IMR-90 (cell line): ENCODE measurements at regions not wholly inside any gene's neighbourhood (a gene's known extent, or its start where the extent isn't known, plus 50 kb on each side); places are given as distances from the start of the nearest gene placed in this dataset.

ENCODE experiments used
- ATAC-seq: fragments of 200-7000 bp; cut with Tn5 transposase; 2 replicates; pipeline ENCODE4 v1.9.1; 2020; ENCODE audit warnings: low read depth, mild to moderate bottlenecking, moderate library complexity
- BruUV-seq: library from RNA; stranded (reverse); fragments of 400-500 nt; replicated peaks from 2 replicates; lab custom pipeline; 2021; lab: Mats Ljungman, UMichigan
- CTCF ChIA-PET: fragments of 300-600 bp; formaldehyde crosslinking; extraction: SDS; loops from one replicate; lab custom pipeline; 2021; ENCODE audit warnings: antibody characterized with exemption; lab: Yijun Ruan, JAX
- POLR2A ChIA-PET: fragments of 300-600 bp; sonication (Branson Sonifier 250); formaldehyde crosslinking; loops from one replicate; lab custom pipeline; 2022; ENCODE audit warnings: antibody characterized with exemption; ENCODE audit not compliant: unreplicated experiment; lab: Charles Lee
- DNase-seq: peaks from one replicate; pipeline ENCODE4 v3.0.0; 2013
- H2AFZ ChIP-seq: replicated peaks from 2 replicates; pipeline ENCODE3; 2013; ENCODE audit warnings: low read length, mild to moderate bottlenecking; ENCODE audit not compliant: poor library complexity
- H2AK5ac ChIP-seq: 2 replicates; pipeline ENCODE4 v1.6.1; 2013; ENCODE audit warnings: low read depth, low read length, inconsistent platforms
- H2AK9ac ChIP-seq: replicated peaks from 2 replicates; pipeline ENCODE3; 2013; ENCODE audit warnings: mild to moderate bottlenecking, low read depth, low read length, moderate library complexity; ENCODE audit not compliant: poor library complexity
- H2BK120ac ChIP-seq: 2 replicates; pipeline ENCODE4 v1.6.1; 2013; ENCODE audit warnings: low read depth, low read length, inconsistent platforms
- H2BK15ac ChIP-seq: 3 replicates; pipeline ENCODE4 v1.6.1; 2013; ENCODE audit warnings: low read depth, low read length, inconsistent platforms
- H2BK20ac ChIP-seq: 2 replicates; pipeline ENCODE4 v1.6.1; 2013; ENCODE audit warnings: low read depth, mild to moderate bottlenecking, inconsistent platforms, low read length, moderate library complexity
- H2BK5ac ChIP-seq: 2 replicates; pipeline ENCODE4 v1.6.1; 2013; ENCODE audit warnings: mild to moderate bottlenecking, low read depth, low read length, inconsistent platforms; ENCODE audit not compliant: poor library complexity, severe bottlenecking
- H3K14ac ChIP-seq: replicated peaks from 2 replicates; pipeline ENCODE4 v1.6.1; 2013; ENCODE audit warnings: low read depth, low read length, inconsistent platforms
- H3K18ac ChIP-seq: 2 replicates; pipeline ENCODE4 v1.6.1; 2013; ENCODE audit warnings: low read depth, low read length, control low read depth
- H3K23ac ChIP-seq: 2 replicates; pipeline ENCODE4 v1.6.1; 2013; ENCODE audit warnings: low read depth, low read length, inconsistent platforms
- H3K27ac ChIP-seq: 2 replicates; pipeline ENCODE4 v1.5.1; 2013; ENCODE audit warnings: mild to moderate bottlenecking, control low read depth, low read length; ENCODE audit not compliant: insufficient read depth
- H3K27me3 ChIP-seq: 2 replicates; pipeline ENCODE4 v1.6.1; 2013; ENCODE audit warnings: low read length; ENCODE audit not compliant: control insufficient read depth, insufficient read depth
- H3K36me3 ChIP-seq: 2 replicates; pipeline ENCODE4 v1.6.1; 2013; ENCODE audit warnings: low read length, mixed read lengths; ENCODE audit not compliant: control insufficient read depth, insufficient read depth
- H3K4ac ChIP-seq: 2 replicates; pipeline ENCODE4 v1.6.1; 2013; ENCODE audit warnings: low read depth, low read length, inconsistent platforms
- H3K4me1 ChIP-seq: 2 replicates; pipeline ENCODE4 v1.6.1; 2013; ENCODE audit warnings: low read length, mixed read lengths; ENCODE audit not compliant: control insufficient read depth, insufficient read depth
- H3K4me2 ChIP-seq: 2 replicates; pipeline ENCODE4 v1.6.1; 2013; ENCODE audit warnings: low read depth, mild to moderate bottlenecking, control low read depth, low read length, moderate library complexity
- H3K4me3 ChIP-seq: 2 replicates; pipeline ENCODE4 v1.5.1; 2013; ENCODE audit warnings: low read depth, mild to moderate bottlenecking, control low read depth, low read length, moderate library complexity; ENCODE audit not compliant: insufficient read depth
- H3K56ac ChIP-seq: 2 replicates; pipeline ENCODE4 v1.6.1; 2013; ENCODE audit warnings: low read length, inconsistent platforms; ENCODE audit not compliant: insufficient read depth; ENCODE audit errors: extremely low read depth
- H3K79me1 ChIP-seq, 2 experiments: 2 replicates each; pipeline ENCODE4 v1.6.1; 2013; ENCODE audit warnings: low read length in 2 of 2, inconsistent platforms in 1 of 2, low read depth in 1 of 2
- H3K9ac ChIP-seq: 2 replicates; pipeline ENCODE4 v1.6.1; 2013; ENCODE audit warnings: low read depth, low read length, control low read depth
- H3K9me1 ChIP-seq: 2 replicates; pipeline ENCODE4 v1.6.1; 2013; ENCODE audit warnings: low read length, inconsistent platforms; ENCODE audit not compliant: insufficient read depth
- H3K9me3 ChIP-seq: 2 replicates; pipeline ENCODE4 v1.6.1; 2013; ENCODE audit warnings: low read length; ENCODE audit not compliant: control insufficient read depth, insufficient read depth
- H4K20me1 ChIP-seq: 2 replicates; pipeline ENCODE4 v1.6.1; 2013; ENCODE audit warnings: low read length, inconsistent platforms; ENCODE audit not compliant: insufficient read depth
- H4K5ac ChIP-seq: 2 replicates; pipeline ENCODE4 v1.6.1; 2013; ENCODE audit warnings: mild to moderate bottlenecking, low read depth, low read length, control low read depth
- H4K8ac ChIP-seq, 2 experiments: 2 replicates each; pipeline ENCODE4 v1.6.1; 2013; ENCODE audit warnings: low read depth in 2 of 2, low read length in 2 of 2, control low read depth in 1 of 2, inconsistent platforms in 1 of 2
- H4K91ac ChIP-seq: 2 replicates; pipeline ENCODE4 v1.6.1; 2013; ENCODE audit warnings: low read depth, low read length, inconsistent platforms; ENCODE audit not compliant: insufficient read depth
- BHLHE40 ChIP-seq: fragments of 150-350 bp; IDR thresholded peaks from 2 replicates; pipeline ENCODE4 v1.6.1; 2016; ENCODE audit warnings: mild to moderate bottlenecking, low read depth, low read length
- CEBPB ChIP-seq: IDR thresholded peaks from 2 replicates; pipeline ENCODE4 v1.6.1; 2012; ENCODE audit warnings: low read depth, low read length, improper control_type of control experiment
- CHD1 ChIP-seq: IDR thresholded peaks from 2 replicates; pipeline ENCODE4 v1.6.1; 2012; ENCODE audit warnings: low read depth, low read length, improper control_type of control experiment
- CTCF ChIP-seq: conservative IDR thresholded peaks from 2 replicates; pipeline ENCODE4 v1.5.1; 2012; ENCODE audit warnings: mild to moderate bottlenecking, low read depth, low read length, improper control_type of control experiment
- ELK1 ChIP-seq: fragments of 150-350 bp; IDR thresholded peaks from 2 replicates; pipeline ENCODE4 v1.6.1; 2016; ENCODE audit warnings: low read depth, mild to moderate bottlenecking, low read length, moderate library complexity, borderline replicate concordance
- FOS ChIP-seq: fragments of 150-350 bp; IDR thresholded peaks from 2 replicates; pipeline ENCODE4 v1.6.1; 2016; ENCODE audit warnings: low read depth, low read length
- MAFK ChIP-seq: IDR thresholded peaks from 2 replicates; pipeline ENCODE4 v1.6.1; 2012; ENCODE audit warnings: low read depth, low read length, improper control_type of control experiment
- MAZ ChIP-seq: IDR thresholded peaks from 2 replicates; pipeline ENCODE4 v1.6.1; 2012; ENCODE audit warnings: low read depth, mild to moderate bottlenecking, low read length, improper control_type of control experiment, moderate library complexity, borderline replicate concordance
- MXI1 ChIP-seq: IDR thresholded peaks from 2 replicates; pipeline ENCODE4 v1.6.1; 2012; ENCODE audit warnings: low read depth, mild to moderate bottlenecking, low read length, moderate library complexity, borderline replicate concordance
- NFE2L2 ChIP-seq: fragments of 150-350 bp; IDR thresholded peaks from 2 replicates; pipeline ENCODE4 v1.6.1; 2016; ENCODE audit warnings: low read depth, mild to moderate bottlenecking, low read length
- POLR2A ChIP-seq: IDR thresholded peaks from 2 replicates; pipeline ENCODE4 v1.6.1; 2012; ENCODE audit warnings: mild to moderate bottlenecking, low read depth, low read length
- RAD21 ChIP-seq: IDR thresholded peaks from 2 replicates; pipeline ENCODE4 v1.6.1; 2012; ENCODE audit warnings: low read length, improper control_type of control experiment
- RCOR1 ChIP-seq: IDR thresholded peaks from 2 replicates; pipeline ENCODE4 v1.6.1; 2012; ENCODE audit warnings: mild to moderate bottlenecking, low read length, improper control_type of control experiment; ENCODE audit not compliant: insufficient replicate concordance
- RFX5 ChIP-seq: IDR thresholded peaks from 2 replicates; pipeline ENCODE4 v1.8.0; 2012; ENCODE audit warnings: low read depth, mild to moderate bottlenecking, low read length, moderate library complexity
- SMC3 ChIP-seq: fragments of 150-350 bp; IDR thresholded peaks from 2 replicates; pipeline ENCODE4 v1.6.1; 2016; ENCODE audit warnings: low read depth, mild to moderate bottlenecking, antibody characterized with exemption, low read length, moderate library complexity
- USF2 ChIP-seq: fragments of 150-350 bp; IDR thresholded peaks from 2 replicates; pipeline ENCODE4 v1.6.1; 2017; ENCODE audit warnings: mild to moderate bottlenecking, antibody characterized with exemption, low read length, low read depth
- WGBS, 2 experiments: methylation state at CpG; one replicate each; pipeline versions ENCODE4 v1.1.5 to v1.1.7; 2013; ENCODE audit warnings: missing lambda C conversion rate in 2 of 2; ENCODE audit not compliant: insufficient read length in 1 of 2; ENCODE audit errors: extremely low coverage in 2 of 2; 5-methylcytosine and 5-hydroxymethylcytosine counted together
- dilution Hi-C: fragments of 300-500 bp; cut with HindIII; formaldehyde crosslinking; loops from one replicate; pipeline ENCODE4 v1.14.3; 2018; ENCODE audit warnings: low sequenced_read_pairs; ENCODE audit not compliant: unreplicated experiment
- in situ Hi-C: fragments of 300-500 bp; cut with MboI; formaldehyde crosslinking; loops from 3 replicates; pipeline ENCODE4 v1.14.3; 2019; ENCODE audit warnings: low sequenced_read_pairs, inconsistent platforms, mixed read lengths
- intact Hi-C: fragments of 100-400 bp; cut with micrococcal nuclease; formaldehyde crosslinking; loops from 2 replicates; pipeline ENCODE4 v1.10.0; 2022

- no peak overlapping the region for H2AFZ ChIP-seq
- no peak overlapping the region for H3K27ac ChIP-seq
- no peak overlapping the region for H4K8ac ChIP-seq
- H3K9me1 ChIP-seq: no peaks in the 10 kb centered on the region
- H2BK5ac ChIP-seq: no peak overlapping the region
- H3K4me3 ChIP-seq: no peak overlapping the region
- no peak overlapping the region for H2BK15ac ChIP-seq
- no peak overlapping the region for H3K4me2 ChIP-seq
- H3K4me1 ChIP-seq: no peaks in the 10 kb centered on the region
- POLR2A ChIA-PET: no interaction called here
- H4K5ac ChIP-seq: no peak overlapping the region
- no peak overlapping the region for H3K56ac ChIP-seq
- intact Hi-C loops (no loop called here), in situ Hi-C loops (no loop called here), dilution Hi-C loops (no loop called here)
- no peaks in the 10 kb centered on the region for H4K20me1 ChIP-seq
- H4K91ac ChIP-seq: no peak overlapping the region
- no peak overlapping the region for H2BK120ac ChIP-seq
- TF ChIP-seq MAFK (no peak), NFE2L2 (no peak), POLR2A (no peak), SMC3 (no peak), RFX5 (no peak), CTCF (no peak), ELK1 (no peak), MXI1 (no peak), CHD1 (no peak), FOS (no peak), CEBPB (no peak), BHLHE40 (no peak), RCOR1 (no peak), MAZ (no peak), USF2 (no peak), RAD21 (no peak)
- H3K14ac ChIP-seq: no peak overlapping the region
- ATAC-seq (no peak), DNase-seq (no peak)
- no peaks in the 10 kb centered on the region for H3K9me3 ChIP-seq
- H3K36me3 ChIP-seq: no peaks in the 10 kb centered on the region
- H2AK5ac ChIP-seq: no peak overlapping the region
- H2AK9ac ChIP-seq: no peak overlapping the region
- H3K18ac ChIP-seq: no peak overlapping the region
- H3K4ac ChIP-seq: no peak overlapping the region
- CTCF ChIA-PET: interaction anchor here (0.6 kb wide), 1 partner anchor 95 kb away, joined by 3 read pairs; no protein-coding TSS in a partner anchor
- no peak overlapping the region for H2BK20ac ChIP-seq
- H3K9ac ChIP-seq: no peak overlapping the region
- H3K27me3 ChIP-seq: no peaks in the 10 kb centered on the region
- WGBS, 2 experiments: 89% methylated on average over 7 of the region's 20 CpGs; no CpG with 5 or more reads in 1 of the 2 experiments
- no TSS peak for BruUV-seq
- no peak overlapping the region for H3K23ac ChIP-seq
- H3K79me1 ChIP-seq: no peaks in the 10 kb centered on the region
Observed at GRCh38 chr5:109570362-109570874, 119.3 kb upstream of the MAN2A1 start.
